GM08714 (cell line): ENCODE measurements at regions not wholly inside any gene's neighbourhood (a gene's known extent, or its start where the extent isn't known, plus 50 kb on each side); places are given as distances from the start of the nearest gene placed in this dataset.
"Not testable (repeated sequence)": the region's sequence is repeated elsewhere in the genome, so short reads cannot be mapped to it uniquely, and the experiment has no call there.

Experiments
- H3K4me3 ChIP-seq: fragments of 200-500 bp; sonication (Bioruptor generic); 2 replicates; pipeline ENCODE4 v1.5.1; 2014; ENCODE audit warnings: mild to moderate bottlenecking, low read length, inconsistent platforms
- ZNF274 ChIP-seq: IDR thresholded peaks from 2 replicates; pipeline ENCODE4 v1.6.1; 2012; ENCODE audit warnings: mild to moderate bottlenecking, low read depth, low read length

DNA sequence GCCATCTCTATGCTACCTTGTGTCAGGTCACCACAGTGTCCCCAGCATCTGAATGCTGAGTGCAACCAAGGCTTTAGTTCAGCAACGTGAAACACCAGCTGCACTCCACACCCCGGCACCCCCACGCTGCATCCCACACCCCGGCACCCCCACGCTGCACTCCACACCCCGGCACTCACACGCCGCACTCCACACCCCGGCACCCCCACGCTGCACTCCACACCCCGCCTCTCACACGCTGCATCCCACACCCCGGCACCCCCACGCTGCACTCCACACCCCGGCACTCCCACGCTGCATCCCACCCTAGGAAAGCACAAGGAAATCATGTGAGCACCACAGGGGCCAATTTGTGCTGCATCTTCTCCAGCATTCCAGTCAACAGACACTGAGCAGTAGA is 199.8 kb upstream of the FRG1 start:
- no peak overlapping the region for H3K4me3 ChIP-seq

DNA sequence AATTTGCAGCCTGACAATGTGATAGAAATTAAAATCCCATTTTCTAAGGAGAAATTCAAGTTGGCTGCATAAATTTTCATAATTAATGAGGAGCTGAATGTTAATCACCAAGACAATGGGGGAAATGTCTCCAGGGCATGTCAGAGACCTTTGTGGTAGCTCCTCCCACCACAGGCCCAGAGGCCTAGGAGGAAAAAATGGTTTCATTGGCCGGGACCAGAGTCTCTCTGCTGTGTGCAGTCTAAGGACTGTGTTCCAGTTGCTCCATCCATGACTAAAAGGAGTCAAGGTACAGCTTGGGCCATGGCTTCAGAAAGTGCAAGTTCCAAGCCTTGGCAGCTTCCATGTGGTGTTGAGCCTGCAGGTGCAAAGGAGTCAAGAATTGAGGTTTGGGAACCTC is 187.6 kb upstream of the FRG1 start:
- not testable (repeated sequence) for H3K4me3 ChIP-seq

More for the DNA sequence above, 199.8 kb upstream of the FRG1 start:
- TF ChIP-seq ZNF274: no peak

DNA sequence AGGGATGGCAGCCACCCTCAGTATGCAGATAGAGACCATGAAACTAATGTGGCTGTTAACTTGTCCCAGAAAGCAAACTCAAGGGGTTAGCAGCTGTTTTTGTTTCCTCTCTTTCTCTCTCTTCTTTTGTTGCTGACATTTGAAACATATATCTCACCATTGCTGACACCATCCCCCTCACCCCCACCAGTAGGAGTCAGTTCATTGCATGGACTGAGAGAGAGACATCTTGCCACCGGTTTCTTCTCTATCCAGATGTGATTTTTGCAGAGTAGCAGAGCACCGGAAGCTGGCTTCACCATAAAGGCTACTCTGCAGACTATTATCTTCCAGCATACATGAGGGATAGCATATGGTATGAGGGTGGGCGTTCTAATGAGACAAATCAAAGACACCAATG is 177.1 kb upstream of the FRG1 start:
- TF ChIP-seq ZNF274: no peak

DNA sequence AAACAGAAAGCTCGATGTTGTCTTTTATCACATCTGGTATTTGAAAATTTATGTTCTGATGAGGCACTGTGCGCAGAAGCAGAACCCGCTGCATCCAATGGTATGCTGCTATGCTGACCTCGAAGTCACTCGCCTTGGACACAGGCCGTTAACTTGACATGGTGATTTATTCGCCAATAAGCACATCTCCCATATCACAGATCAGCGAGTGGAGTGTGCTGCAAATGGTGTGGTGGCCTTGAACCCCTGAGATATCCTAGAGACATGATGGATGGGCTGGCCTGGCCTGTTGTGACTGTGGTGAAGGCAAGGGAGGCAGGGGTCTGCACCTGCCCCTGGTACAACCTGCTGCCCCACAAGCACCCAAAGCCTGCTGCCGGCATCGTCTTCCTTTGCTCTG is 175.4 kb upstream of the FRG1 start:
- H3K4me3 ChIP-seq: no peak overlapping the region
- TF ChIP-seq ZNF274: no peak

More for the DNA sequence above, 177.1 kb upstream of the FRG1 start:
- no peak overlapping the region for H3K4me3 ChIP-seq

DNA sequence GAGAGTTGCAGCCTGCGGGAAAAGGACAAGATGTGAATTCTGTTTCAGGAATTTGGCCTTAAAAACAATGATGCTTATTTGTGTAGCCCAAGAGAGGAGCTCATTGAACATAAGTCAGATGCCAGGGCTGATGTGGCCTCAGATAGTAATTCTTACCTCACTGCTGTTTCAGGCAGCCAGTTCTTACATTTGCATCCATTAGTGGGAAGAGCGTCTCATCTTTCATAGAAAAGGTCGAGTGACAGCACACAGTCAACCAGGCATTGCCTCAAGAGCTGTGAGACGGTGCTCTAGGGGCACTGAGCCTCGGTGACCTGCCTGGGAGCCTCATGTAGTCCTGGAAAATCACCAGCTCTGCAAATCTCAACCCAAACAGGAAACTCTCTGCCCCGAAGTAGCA is 174.9 kb upstream of the FRG1 start:
- no peak for TF ChIP-seq ZNF274

DNA sequence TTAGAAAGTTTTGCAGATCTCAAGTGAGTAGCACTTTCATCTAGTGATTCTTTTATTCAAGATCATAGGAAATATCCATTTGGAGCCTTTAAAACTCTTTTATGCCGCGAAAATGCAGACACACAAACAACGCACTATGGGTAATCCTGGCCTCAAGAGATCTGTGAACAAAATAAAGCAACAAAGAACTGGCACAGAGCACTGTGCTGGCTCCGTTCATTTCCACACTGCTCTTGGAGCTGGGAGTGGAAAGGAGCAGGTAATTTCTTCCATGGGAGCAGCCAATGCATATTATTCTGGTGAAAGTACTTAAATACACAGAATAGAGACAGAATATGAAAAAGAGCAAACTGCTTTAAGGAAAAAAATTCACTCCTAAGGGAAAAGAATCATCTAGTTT is 172.7 kb upstream of the FRG1 start:
- H3K4me3 ChIP-seq: no peak overlapping the region
- no peak for TF ChIP-seq ZNF274

More for the DNA sequence above, 174.9 kb upstream of the FRG1 start:
- no peak overlapping the region for H3K4me3 ChIP-seq

DNA sequence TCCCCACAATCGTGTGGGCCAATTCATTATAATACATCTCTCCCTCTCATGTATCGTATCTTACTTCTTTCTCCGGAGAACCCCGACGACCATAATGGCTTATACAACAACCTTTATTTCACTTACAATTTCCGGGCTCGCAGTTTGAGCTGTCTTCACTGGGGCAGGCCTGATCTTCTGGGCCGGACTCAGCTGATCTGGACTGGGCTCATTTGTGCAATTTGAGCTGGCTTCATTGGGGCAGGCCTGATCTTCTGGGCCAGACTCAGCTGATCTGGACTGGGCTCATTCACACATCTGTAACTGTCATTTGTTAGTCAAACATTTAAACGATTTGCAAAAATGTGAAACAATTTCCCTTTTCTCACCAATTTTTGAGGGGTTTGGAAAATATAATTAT is 171.5 kb upstream of the FRG1 start:
- no peak for TF ChIP-seq ZNF274
- H3K4me3 ChIP-seq: no peak overlapping the region

DNA sequence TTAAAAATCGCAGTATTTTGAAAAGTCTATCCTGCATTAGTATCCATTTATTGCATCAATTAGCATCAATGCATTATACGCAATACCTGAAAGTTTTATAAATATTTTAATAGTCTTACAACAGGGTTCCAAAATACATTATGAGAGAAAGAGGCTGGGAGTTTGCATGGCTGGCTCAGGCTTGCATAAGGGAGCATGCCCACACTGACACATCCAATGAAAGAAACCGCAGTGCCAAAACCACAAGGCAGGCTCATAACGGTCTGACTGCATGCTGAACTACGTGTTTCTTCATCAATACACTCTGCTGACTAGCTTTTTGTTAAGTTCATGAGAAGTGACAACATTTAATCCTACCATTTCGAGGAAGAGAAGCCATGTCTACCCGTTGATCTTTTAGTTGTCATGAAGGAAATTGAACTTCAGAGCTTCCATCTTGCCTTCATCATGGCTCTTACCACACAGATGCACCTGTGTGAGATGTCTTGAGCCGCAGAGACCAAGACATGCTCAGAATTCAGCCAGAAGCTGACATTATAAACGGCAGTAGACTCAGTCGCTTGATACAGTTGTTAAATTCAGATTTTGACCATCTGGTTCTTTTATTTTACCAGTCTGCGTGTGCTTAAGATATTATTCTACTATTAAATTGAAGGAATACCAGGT is 168.8 kb upstream of the FRG1 start:
- TF ChIP-seq ZNF274: no peak
- no peak overlapping the region for H3K4me3 ChIP-seq

DNA sequence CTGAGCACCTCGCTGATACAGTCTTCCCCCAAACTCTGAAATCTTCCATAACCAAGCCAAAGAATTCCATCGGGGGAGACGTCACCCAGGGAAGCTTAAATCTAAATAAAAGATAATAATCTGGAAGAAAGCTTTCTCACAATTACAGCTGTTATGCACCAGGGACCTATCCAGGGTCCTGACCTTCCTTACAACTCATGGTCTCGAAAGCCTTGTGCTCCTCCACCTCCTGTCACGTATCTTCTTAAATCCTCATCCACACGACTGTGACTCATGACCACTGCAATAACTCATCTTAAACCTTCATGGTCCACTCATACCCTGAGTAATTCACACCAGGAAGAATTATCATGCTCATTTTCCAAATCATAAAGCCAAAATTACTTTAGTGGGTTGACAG is 166.8 kb upstream of the FRG1 start:
- H3K4me3 ChIP-seq: no peak overlapping the region
- no peak for TF ChIP-seq ZNF274

DNA sequence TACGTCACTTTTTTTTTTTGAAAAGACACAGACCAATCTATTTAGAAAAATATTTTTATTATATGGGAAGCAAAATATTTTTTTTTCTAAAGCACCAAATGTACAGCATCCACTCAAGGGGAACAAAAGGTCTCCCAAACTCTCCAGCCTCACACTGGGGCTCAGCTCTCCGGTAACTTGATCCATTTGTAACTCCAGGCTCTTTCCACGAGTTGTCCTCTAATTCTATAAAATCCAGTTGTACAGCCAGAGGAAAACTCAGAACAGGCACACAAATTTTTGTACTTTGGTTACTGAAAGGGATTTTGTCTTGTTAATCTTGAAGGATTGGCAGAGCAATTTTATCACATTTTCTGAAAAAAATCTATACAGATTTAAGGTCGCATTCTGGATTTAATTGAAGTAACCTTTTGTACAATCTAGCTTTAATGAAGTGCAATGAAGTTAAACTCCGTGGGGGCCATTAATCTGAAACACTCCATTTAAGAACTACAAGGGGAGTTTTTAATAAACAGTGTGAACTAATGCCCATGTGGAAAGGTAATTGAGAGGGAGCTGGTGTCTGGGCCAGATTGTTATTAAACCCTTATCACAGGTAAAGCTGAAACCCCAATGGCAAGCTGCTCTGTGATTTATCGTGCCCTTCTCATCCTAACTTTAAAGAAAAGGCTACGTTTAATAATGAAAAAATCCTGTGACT is 161.2 kb upstream of the FRG1 start:
- no peak overlapping the region for H3K4me3 ChIP-seq
- TF ChIP-seq ZNF274: no peak

DNA sequence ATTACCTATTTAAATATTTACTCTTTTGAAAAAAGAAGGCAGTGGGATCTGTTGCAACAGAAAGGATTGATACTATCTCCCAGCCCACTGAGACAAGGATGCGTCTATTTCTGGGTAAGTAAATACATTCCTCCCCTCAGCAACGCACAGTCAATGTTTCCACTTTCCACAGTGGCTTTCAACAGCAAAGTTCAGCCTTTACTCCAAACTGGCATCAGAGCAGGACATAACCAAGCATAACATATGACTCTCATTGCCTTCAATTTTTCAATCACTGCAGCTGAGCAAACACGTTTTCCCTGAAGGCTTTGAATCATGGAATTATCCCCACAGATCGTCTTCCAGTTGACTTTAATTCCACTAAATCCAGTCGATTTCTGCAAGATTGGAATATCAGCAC is 160.3 kb upstream of the FRG1 start:
- no peak for TF ChIP-seq ZNF274
- no peak overlapping the region for H3K4me3 ChIP-seq

DNA sequence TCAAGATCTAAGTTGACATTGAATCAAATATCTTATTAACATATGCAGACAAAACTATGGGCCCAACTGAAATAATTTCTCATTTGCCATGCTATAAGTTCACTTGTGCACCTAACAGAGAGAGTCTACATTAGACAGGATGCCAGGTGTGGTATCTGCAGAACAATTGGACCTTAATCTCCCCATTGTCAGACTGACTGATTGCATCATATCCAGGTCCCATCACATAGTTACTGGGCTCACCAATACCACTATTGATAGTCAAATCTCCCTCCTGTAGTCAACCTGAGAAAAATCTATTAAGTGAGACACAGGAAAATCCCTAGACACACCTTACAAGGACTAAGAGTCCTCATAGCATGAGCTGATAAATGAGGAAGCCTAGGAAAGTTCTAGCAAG is 156.0 kb upstream of the FRG1 start:
- no peak for TF ChIP-seq ZNF274
- H3K4me3 ChIP-seq: no peak overlapping the region

DNA sequence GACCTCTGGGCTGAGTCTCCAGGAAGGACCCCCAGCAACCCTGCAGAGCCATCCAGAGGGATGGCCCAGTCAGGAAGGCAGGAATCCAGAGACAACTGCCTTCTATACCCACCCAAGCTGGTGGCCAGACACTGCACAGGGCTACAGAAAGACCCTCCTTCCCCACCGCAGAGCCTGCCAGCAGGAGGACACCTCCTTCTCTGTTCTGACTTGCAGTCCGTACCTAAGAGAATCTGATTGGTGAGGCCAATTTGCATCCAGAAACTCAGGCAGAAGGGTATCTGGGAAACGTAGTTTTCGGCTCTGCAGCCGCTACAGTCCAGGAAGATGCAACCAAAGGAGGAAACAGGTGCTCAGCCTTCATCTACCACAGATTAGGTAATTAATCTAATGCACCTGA is 155.4 kb upstream of the FRG1 start:
- H3K4me3 ChIP-seq: no peak overlapping the region
- no peak for TF ChIP-seq ZNF274

DNA sequence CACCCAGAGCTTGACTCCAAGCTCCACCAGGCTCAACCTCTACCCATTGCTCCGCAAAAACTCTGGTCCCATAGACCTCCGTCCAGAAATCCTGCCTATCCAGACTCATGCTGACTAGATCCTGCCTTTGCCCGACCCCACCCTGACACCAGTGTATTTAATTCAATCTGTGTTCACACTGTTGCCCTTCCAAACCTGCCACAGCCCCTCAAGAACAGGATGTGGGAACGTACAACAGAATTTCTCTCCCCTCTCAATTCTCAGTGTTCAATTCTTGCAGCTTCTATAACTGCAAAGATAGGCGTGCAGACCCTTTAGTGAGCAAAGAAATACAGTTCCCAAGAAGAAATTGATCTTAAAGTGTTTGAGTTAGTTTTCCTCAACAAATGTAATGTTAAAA is 154.2 kb upstream of the FRG1 start:
- no peak overlapping the region for H3K4me3 ChIP-seq
- TF ChIP-seq ZNF274: no peak

DNA sequence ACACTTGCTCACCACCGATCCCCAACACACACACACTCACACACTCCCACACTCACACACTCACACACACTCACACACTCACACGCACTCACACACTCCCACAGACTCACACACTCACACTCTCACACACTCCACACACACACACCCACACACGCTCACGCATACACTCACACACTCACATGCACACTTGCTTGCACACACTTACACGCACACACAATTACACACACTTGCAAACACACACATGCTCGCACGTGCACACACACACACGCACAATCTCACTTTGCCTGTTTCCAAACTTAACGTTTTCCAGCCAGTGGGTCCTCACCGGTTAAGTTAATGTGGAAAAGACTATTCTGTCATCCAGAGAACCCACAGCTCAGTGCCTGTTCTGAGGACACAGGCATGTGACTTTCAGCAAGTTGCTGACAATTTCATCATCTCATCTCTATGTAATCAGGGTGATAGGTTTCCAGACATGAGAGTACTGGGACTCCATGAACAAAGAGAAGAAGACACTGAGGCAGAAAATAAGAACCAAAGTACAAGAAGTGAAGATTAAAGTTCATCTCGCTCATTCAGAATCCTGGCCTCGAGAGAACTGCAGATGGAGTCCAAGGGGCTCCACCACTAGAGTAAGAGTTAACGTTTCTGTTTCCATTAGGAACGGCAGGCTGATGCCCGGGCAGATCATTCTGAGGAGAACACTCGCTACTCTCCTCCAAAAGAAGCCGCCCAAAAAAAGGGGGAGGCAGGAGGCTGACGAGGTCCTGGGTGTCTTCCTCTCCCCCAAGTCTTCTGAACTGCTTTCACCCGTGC is 153.2 kb upstream of the FRG1 start:
- no peak overlapping the region for H3K4me3 ChIP-seq
- no peak for TF ChIP-seq ZNF274
